ENCODE measurements at regions not wholly inside any gene's neighbourhood (a gene's known extent, or its start where the extent isn't known, plus 50 kb on each side); places are given as distances from the start of the nearest gene placed in this dataset.
"Not testable (repeated sequence)": the region's sequence is repeated elsewhere in the genome, so short reads cannot be mapped to it uniquely, and the experiment has no call there.

DNA sequence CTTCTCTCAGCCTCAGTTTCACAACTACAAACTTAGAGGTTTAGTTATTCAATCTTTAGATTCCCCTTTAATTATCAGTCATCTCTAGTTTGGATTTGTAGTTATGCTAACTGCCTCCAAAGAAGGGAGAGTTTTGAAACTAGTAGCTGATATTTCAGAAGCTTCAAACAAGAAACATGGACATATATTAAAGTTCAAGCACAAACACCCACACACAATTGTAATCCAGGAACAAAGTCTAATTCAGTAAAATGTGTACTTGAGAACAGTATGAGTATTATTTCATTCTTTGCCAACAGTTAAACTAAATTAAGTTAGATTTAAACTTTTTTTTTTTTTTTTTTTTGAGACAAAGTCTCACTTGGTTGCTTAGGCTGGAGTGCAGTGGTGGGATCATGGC lies 71.2 kb upstream of the ABCA1 start:
- peaks cover 3% of the 10 kb centered on the region for H3K4me1 Mint-ChIP-seq (ENCODE audit: unreplicated experiment)
- H3K27ac Mint-ChIP-seq (ENCODE audit: unreplicated experiment) = no peak overlapping the region
- no peak for DNase-seq (ENCODE audit: low spot score)
- no peak overlapping the region for H3K4me3 Mint-ChIP-seq (ENCODE audit: unreplicated experiment)
- no peaks in the 10 kb centered on the region for H3K9me3 Mint-ChIP-seq (ENCODE audit: unreplicated experiment)
- no peaks in the 10 kb centered on the region for H3K27me3 Mint-ChIP-seq (ENCODE audit: unreplicated experiment)
- TF ChIP-seq, protein P1, sequence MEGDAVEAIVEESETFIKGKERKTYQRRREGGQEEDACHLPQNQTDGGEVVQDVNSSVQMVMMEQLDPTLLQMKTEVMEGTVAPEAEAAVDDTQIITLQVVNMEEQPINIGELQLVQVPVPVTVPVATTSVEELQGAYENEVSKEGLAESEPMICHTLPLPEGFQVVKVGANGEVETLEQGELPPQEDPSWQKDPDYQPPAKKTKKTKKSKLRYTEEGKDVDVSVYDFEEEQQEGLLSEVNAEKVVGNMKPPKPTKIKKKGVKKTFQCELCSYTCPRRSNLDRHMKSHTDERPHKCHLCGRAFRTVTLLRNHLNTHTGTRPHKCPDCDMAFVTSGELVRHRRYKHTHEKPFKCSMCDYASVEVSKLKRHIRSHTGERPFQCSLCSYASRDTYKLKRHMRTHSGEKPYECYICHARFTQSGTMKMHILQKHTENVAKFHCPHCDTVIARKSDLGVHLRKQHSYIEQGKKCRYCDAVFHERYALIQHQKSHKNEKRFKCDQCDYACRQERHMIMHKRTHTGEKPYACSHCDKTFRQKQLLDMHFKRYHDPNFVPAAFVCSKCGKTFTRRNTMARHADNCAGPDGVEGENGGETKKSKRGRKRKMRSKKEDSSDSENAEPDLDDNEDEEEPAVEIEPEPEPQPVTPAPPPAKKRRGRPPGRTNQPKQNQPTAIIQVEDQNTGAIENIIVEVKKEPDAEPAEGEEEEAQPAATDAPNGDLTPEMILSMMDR (IDR thresholded peaks at IDR 0.05; ENCODE audit: unreplicated experiment) = no peak
- no peaks in the 10 kb centered on the region for H3K36me3 Mint-ChIP-seq (ENCODE audit: low read depth, unreplicated experiment)

DNA sequence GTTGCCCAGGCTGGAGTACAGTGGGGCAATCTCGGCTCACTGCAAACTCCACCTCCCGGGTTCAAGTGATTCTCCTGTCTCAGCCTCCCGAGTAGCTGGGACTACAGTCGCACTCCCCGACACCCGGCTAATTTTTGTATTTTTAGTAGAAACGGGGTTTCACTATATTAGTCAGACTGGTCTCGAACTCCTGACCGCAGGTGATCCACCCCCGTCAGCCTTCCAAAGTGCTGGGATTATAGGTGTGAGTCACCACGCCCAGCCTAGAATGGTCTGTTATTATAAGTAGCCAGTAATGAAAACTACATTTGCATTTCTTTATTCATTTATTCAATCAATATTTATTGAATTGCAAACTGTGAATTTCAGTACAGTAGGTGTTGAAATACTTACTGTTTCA lies 72.6 kb upstream of the ABCA1 start:
- not testable (repeated sequence) for H3K27me3 Mint-ChIP-seq (ENCODE audit: unreplicated experiment); H3K4me1 Mint-ChIP-seq (ENCODE audit: unreplicated experiment); H3K4me3 Mint-ChIP-seq (ENCODE audit: unreplicated experiment); H3K9me3 Mint-ChIP-seq (ENCODE audit: unreplicated experiment); H3K27ac Mint-ChIP-seq (ENCODE audit: unreplicated experiment); H3K36me3 Mint-ChIP-seq (ENCODE audit: low read depth, unreplicated experiment); DNase-seq (ENCODE audit: low spot score)

DNA sequence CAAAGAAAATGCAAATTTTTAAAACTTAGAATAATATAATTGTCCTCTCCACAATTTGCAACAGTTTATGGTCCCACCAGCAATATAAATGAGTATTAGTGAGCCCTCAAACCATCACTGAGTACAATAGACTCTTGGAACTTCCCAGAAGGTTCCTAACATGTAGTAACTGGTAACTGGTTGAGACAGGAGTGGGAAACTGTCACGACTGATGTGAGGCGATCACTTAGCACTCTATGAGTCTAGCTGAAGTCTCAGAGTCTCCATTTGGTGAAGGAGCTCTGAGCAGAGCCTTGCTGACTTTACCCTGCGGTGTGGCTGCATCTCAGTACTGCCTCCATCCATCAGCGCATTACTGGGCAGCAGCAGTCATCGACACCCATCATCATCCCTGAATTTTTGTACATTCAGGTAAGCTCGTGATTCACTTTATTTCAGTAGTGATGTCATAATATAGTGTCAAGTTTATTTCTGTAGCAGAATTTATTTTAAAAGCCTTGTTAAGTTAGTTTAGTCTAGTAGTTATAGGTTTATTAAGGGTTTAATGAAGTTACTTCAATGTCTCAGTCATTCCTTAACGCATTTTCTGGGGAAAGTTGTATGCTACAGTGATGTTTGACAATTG lies 76.6 kb upstream of the ABCA1 start:
- Mint-ChIP-seq H3K4me1 (ENCODE audit: unreplicated experiment) (no peaks in the 10 kb centered on the region), H3K9me3 (ENCODE audit: unreplicated experiment) (no peaks in the 10 kb centered on the region), H3K36me3 (ENCODE audit: low read depth, unreplicated experiment) (no peaks in the 10 kb centered on the region), H3K27ac (ENCODE audit: unreplicated experiment) (no peak overlapping the region), H3K4me3 (ENCODE audit: unreplicated experiment) (no peak overlapping the region), H3K27me3 (ENCODE audit: unreplicated experiment) (no peaks in the 10 kb centered on the region)
- TF ChIP-seq, protein P1 (IDR thresholded peaks at IDR 0.05; ENCODE audit: unreplicated experiment) = no peak
- DNase-seq (ENCODE audit: low spot score) = no peak

DNA sequence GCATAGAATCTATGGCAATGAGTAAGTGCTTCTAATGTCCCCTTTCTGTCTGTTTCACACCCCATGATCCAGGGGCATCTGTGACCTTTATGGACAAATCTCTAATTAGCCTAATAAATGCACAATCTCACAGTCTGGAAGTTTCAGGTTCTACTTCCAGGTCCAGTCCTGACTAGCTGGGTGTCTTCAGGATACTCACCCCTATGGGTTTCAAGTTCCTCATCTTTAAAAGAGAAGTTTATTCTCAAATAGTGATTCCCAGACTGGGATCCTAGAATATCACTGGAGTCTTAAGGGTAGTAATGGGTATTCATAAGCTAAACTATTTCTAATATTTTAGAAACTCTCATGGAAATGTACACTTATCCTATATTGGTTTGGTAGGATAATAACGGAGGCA lies 77.2 kb upstream of the ABCA1 start:
- Mint-ChIP-seq H3K4me3 (ENCODE audit: unreplicated experiment) (no peak overlapping the region), H3K36me3 (ENCODE audit: low read depth, unreplicated experiment) (no peaks in the 10 kb centered on the region), H3K9me3 (ENCODE audit: unreplicated experiment) (no peaks in the 10 kb centered on the region), H3K27me3 (ENCODE audit: unreplicated experiment) (no peaks in the 10 kb centered on the region), H3K27ac (ENCODE audit: unreplicated experiment) (no peak overlapping the region), H3K4me1 (ENCODE audit: unreplicated experiment) (no peaks in the 10 kb centered on the region)
- TF ChIP-seq, protein P1 (IDR thresholded peaks at IDR 0.05; ENCODE audit: unreplicated experiment) = no peak
- no peak for DNase-seq (ENCODE audit: low spot score)

DNA sequence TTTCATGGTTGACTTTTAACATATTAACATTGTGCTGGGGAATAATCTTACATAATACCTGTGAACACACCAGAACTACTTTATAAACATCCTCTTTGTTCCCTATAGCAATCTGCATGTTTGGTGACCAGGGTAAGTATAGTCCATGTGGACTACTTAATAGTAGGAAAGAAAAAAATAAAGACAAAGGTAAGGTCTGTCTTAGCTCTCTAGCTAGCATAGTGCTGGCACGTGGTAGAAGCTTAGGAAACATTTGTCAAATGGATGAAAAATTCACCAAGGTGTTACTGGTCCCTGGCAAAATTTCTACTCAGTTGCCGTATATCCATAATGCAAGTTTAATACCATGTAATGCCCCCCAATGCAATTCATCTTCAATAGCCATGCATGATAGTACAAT lies 78.6 kb upstream of the ABCA1 start:
- Mint-ChIP-seq H3K36me3 (ENCODE audit: low read depth, unreplicated experiment) (no peaks in the 10 kb centered on the region), H3K9me3 (ENCODE audit: unreplicated experiment) (no peaks in the 10 kb centered on the region), H3K4me3 (ENCODE audit: unreplicated experiment) (no peak overlapping the region), H3K4me1 (ENCODE audit: unreplicated experiment) (no peaks in the 10 kb centered on the region), H3K27me3 (ENCODE audit: unreplicated experiment) (no peaks in the 10 kb centered on the region), H3K27ac (ENCODE audit: unreplicated experiment) (no peak overlapping the region)
- TF ChIP-seq, protein P1 (IDR thresholded peaks at IDR 0.05; ENCODE audit: unreplicated experiment) = no peak
- DNase-seq (ENCODE audit: low spot score) = no peak
